ENCODE measurements at regions not wholly inside any gene's neighbourhood (a gene's known extent, or its start where the extent isn't known, plus 50 kb on each side); places are given as distances from the start of the nearest gene placed in this dataset.

- Histone ChIP-seq H3K27ac (no peak overlapping the region), H3K4me3 (no peak overlapping the region), H3K9me3 (no peaks in the 10 kb centered on the region), H3K4me1 (peaks cover 12% of the 10 kb centered on the region), H3K36me3 (ENCODE audit: insufficient read depth in 1 of 2, low read depth in 1 of 2) (no peaks in the 10 kb centered on the region), H3K27me3 (ENCODE audit: insufficient read depth in 3 of 3, low read length in 2 of 3) (no peaks in the 10 kb centered on the region)
- DNase-seq (no peak), ATAC-seq (no peak)
- no peak for TF ChIP-seq CTCF (IDR thresholded peaks at IDR 0.05)
- 62 to 80% (median 64%) methylated on average over 3 of the region's 3 CpGs for WGBS, 3 donors
- intact Hi-C loops (cut with DNase I): no loop called here
Measured at GRCh38 chr15:35309886-35310285, 224.8 kb upstream of the NANOGP8 start.

- DNase-seq (no peak), ATAC-seq (peak in 2 of 4 donors; percentile 58 to 74)
- Histone ChIP-seq H3K27ac (no peak overlapping the region), H3K9me3 (no peaks in the 10 kb centered on the region), H3K27me3 (ENCODE audit: insufficient read depth in 3 of 3, low read length in 2 of 3) (no peaks in the 10 kb centered on the region), H3K4me1 (peaks cover 12% of the 10 kb centered on the region), H3K4me3 (no peak overlapping the region), H3K36me3 (ENCODE audit: insufficient read depth in 1 of 2, low read depth in 1 of 2) (no peaks in the 10 kb centered on the region)
- intact Hi-C loops (cut with DNase I): no loop called here
- WGBS, 3 donors: 9 to 27% (median 12%) methylated on average over 2 of the region's 2 CpGs
- no peak for TF ChIP-seq CTCF (IDR thresholded peaks at IDR 0.05)
Measured at GRCh38 chr15:35308802-35309201, 223.7 kb upstream of the NANOGP8 start.

- ATAC-seq: no peak
- WGBS, 3 donors: 99 to 100% (median 100%) methylated on average over 1 of the region's 1 CpG
- peaks cover 11% of the 10 kb centered on the region for H3K4me1 ChIP-seq
- no peak for TF ChIP-seq CTCF (IDR thresholded peaks at IDR 0.05)
- H3K27ac ChIP-seq: no peak overlapping the region
- intact Hi-C loops (cut with DNase I): no loop called here
- H3K27me3 ChIP-seq (ENCODE audit: insufficient read depth in 3 of 3, low read length in 2 of 3): no peaks in the 10 kb centered on the region
- H3K36me3 ChIP-seq (ENCODE audit: insufficient read depth in 1 of 2, low read depth in 1 of 2): no peaks in the 10 kb centered on the region
- H3K4me3 ChIP-seq: no peak overlapping the region
- no peaks in the 10 kb centered on the region for H3K9me3 ChIP-seq
- no peak for DNase-seq
Measured at GRCh38 chr15:35307676-35308075, 222.6 kb upstream of the NANOGP8 start.

- Histone ChIP-seq H3K4me1 (peaks cover 8% of the 10 kb centered on the region), H3K9me3 (no peaks in the 10 kb centered on the region), H3K27ac (no peak overlapping the region), H3K4me3 (no peak overlapping the region), H3K36me3 (ENCODE audit: insufficient read depth in 1 of 2, low read depth in 1 of 2) (no peaks in the 10 kb centered on the region), H3K27me3 (ENCODE audit: insufficient read depth in 3 of 3, low read length in 2 of 3) (no peaks in the 10 kb centered on the region)
- TF ChIP-seq CTCF (IDR thresholded peaks at IDR 0.05): no peak
- DNase-seq (no peak), ATAC-seq (no peak)
- 33 to 59% (median 38%) methylated on average over 1 of the region's 1 CpG for WGBS, 3 donors
- intact Hi-C loops (cut with DNase I): no loop called here
Measured at GRCh38 chr15:35307026-35307425, 221.9 kb upstream of the NANOGP8 start.

- Histone ChIP-seq H3K4me3 (no peak overlapping the region), H3K27ac (no peak overlapping the region), H3K27me3 (ENCODE audit: insufficient read depth in 3 of 3, low read length in 2 of 3) (no peaks in the 10 kb centered on the region), H3K36me3 (ENCODE audit: insufficient read depth in 1 of 2, low read depth in 1 of 2) (no peaks in the 10 kb centered on the region), H3K4me1 (peaks cover 8% of the 10 kb centered on the region), H3K9me3 (no peaks in the 10 kb centered on the region)
- TF ChIP-seq CTCF (IDR thresholded peaks at IDR 0.05): no peak
- DNase-seq (no peak), ATAC-seq (peak in 2 of 4 donors; percentile 51 to 58)
- intact Hi-C loops (cut with DNase I): no loop called here
- 49 to 62% (median 52%) methylated on average over 4 of the region's 4 CpGs for WGBS, 3 donors
Measured at GRCh38 chr15:35306361-35306981, 221.4 kb upstream of the NANOGP8 start.

Data from psoas muscle (tissue), 7 donors.